GM19324 (cell line): ENCODE measurements at regions not wholly inside any gene's neighbourhood (a gene's known extent, or its start where the extent isn't known, plus 50 kb on each side); places are given as distances from the start of the nearest gene placed in this dataset.

Experiments used
- ATAC-seq: cut with Tn5 transposase; IDR thresholded peaks from one replicate; pipeline ENCODE4 v1.9.1; 2021; ENCODE audit warnings: mild to moderate bottlenecking, moderate library complexity; ENCODE audit not compliant: unreplicated experiment, low FRiP score

GRCh38 chr15:47400603-47401002, 316.7 kb upstream of the SEMA6D start:
- no peak for ATAC-seq

- ATAC-seq: no peak
Measured at GRCh38 chr15:47401427-47401826, 315.9 kb upstream of the SEMA6D start.

GRCh38 chr15:47402829-47403228, 314.5 kb upstream of the SEMA6D start:
- no peak for ATAC-seq

- no peak for ATAC-seq
Measured at GRCh38 chr15:47404877-47405276, 312.4 kb upstream of the SEMA6D start.

GRCh38 chr15:47405365-47406162, 311.7 kb upstream of the SEMA6D start:
- ATAC-seq: no peak

GRCh38 chr15:47407692-47408091, 309.6 kb upstream of the SEMA6D start:
- no peak for ATAC-seq

- no peak for ATAC-seq
Measured at GRCh38 chr15:47409038-47409437, 308.3 kb upstream of the SEMA6D start.

GRCh38 chr15:47409600-47409999, 307.7 kb upstream of the SEMA6D start:
- no peak for ATAC-seq

GRCh38 chr15:47410247-47410646, 307.1 kb upstream of the SEMA6D start:
- no peak for ATAC-seq

- ATAC-seq: no peak
Measured at GRCh38 chr15:47411733-47412132, 305.6 kb upstream of the SEMA6D start.

GRCh38 chr15:47412136-47412535, 305.2 kb upstream of the SEMA6D start:
- no peak for ATAC-seq

GRCh38 chr15:47412802-47413201, 304.5 kb upstream of the SEMA6D start:
- no peak for ATAC-seq

GRCh38 chr15:47414207-47414606, 303.1 kb upstream of the SEMA6D start:
- no peak for ATAC-seq

- ATAC-seq: no peak
Measured at GRCh38 chr15:47415539-47415971, 301.8 kb upstream of the SEMA6D start.

- no peak for ATAC-seq
Measured at GRCh38 chr15:47422881-47423665, 294.2 kb upstream of the SEMA6D start.

- ATAC-seq: no peak
Measured at GRCh38 chr15:47427463-47427862, 289.8 kb upstream of the SEMA6D start.

GRCh38 chr15:47429376-47429775, 287.9 kb upstream of the SEMA6D start:
- no peak for ATAC-seq

- ATAC-seq: no peak
Measured at GRCh38 chr15:47431501-47431900, 285.8 kb upstream of the SEMA6D start.

- no peak for ATAC-seq
Measured at GRCh38 chr15:47432826-47433225, 284.5 kb upstream of the SEMA6D start.

- ATAC-seq: no peak
Measured at GRCh38 chr15:47434596-47434995, 282.7 kb upstream of the SEMA6D start.

GRCh38 chr15:47437491-47437890, 279.8 kb upstream of the SEMA6D start:
- ATAC-seq: no peak
